Keratinocyte (primary cell): ENCODE measurements at regions not wholly inside any gene's neighbourhood (a gene's known extent, or its start where the extent isn't known, plus 50 kb on each side); places are given as distances from the start of the nearest gene placed in this dataset.

Experiments used
- DNase-seq: peaks from one replicate; pipeline ENCODE4 v3.0.0-alpha.2; 2011; ENCODE audit warnings: low read depth, missing footprints, low spot score
- FAIRE-seq: peaks from 2 replicates; lab custom pipeline; 2011; peaks lifted over from hg19 to GRCh38; lab: Jason Lieb, UNC
- H2AFZ ChIP-seq: 2 replicates; pipeline ENCODE4 v1.6.0; 2012; ENCODE audit warnings: low read length, control low read depth, inconsistent platforms; ENCODE audit not compliant: control insufficient read depth
- H3K27ac ChIP-seq: 2 replicates; pipeline ENCODE4 v1.5.1; 2011; ENCODE audit warnings: low read length; ENCODE audit not compliant: control insufficient read depth, insufficient read depth
- H3K27me3 ChIP-seq: 3 replicates; pipeline ENCODE4 v1.6.0; 2011; ENCODE audit warnings: low read length; ENCODE audit not compliant: control insufficient read depth, insufficient read depth; ENCODE audit errors: extremely low read depth
- H3K36me3 ChIP-seq, 2 experiments: 2 replicates in 1 of 2; 3 replicates in 1 of 2; pipeline ENCODE4 v1.5.1; 2011; ENCODE audit warnings: low read length in 2 of 2, mild to moderate bottlenecking in 1 of 2; ENCODE audit not compliant: control insufficient read depth in 2 of 2, insufficient read depth in 2 of 2; ENCODE audit errors: extremely low read depth in 1 of 2
- H3K4me1 ChIP-seq: 3 replicates; pipeline ENCODE4 v1.5.1; 2011; ENCODE audit warnings: low read length; ENCODE audit not compliant: control insufficient read depth, insufficient read depth; ENCODE audit errors: extremely low read depth
- H3K4me2 ChIP-seq: 3 replicates; pipeline ENCODE4 v1.6.0; 2011; ENCODE audit warnings: low read depth, low read length; ENCODE audit not compliant: control insufficient read depth, insufficient read depth; ENCODE audit errors: extremely low read depth
- H3K4me3 ChIP-seq, 3 experiments: fragments of 200-600 bp in 1 of 3; sonication (generic) in 1 of 3; 2 replicates in 2 of 3; 3 replicates in 1 of 3; pipeline ENCODE4 v1.5.1; 2011 to 2016; ENCODE audit warnings: low read length in 3 of 3, mild to moderate bottlenecking in 3 of 3, control low read depth in 2 of 3, inconsistent platforms in 1 of 3, low read depth in 1 of 3, mixed read lengths in 1 of 3, mixed run types in 1 of 3, moderate library complexity in 1 of 3; ENCODE audit not compliant: control insufficient read depth in 2 of 3, insufficient read depth in 2 of 3; ENCODE audit errors: extremely low read depth in 1 of 3
- H3K79me2 ChIP-seq: 2 replicates; pipeline ENCODE4 v1.6.0; 2012; ENCODE audit warnings: low read length; ENCODE audit not compliant: control insufficient read depth, insufficient read depth
- H3K9ac ChIP-seq: 3 replicates; pipeline ENCODE4 v1.6.0; 2011; ENCODE audit warnings: low read length; ENCODE audit not compliant: control insufficient read depth, insufficient read depth; ENCODE audit errors: extremely low read depth
- H3K9me1 ChIP-seq: 3 replicates; pipeline ENCODE4 v1.6.0; 2011; ENCODE audit warnings: low read length; ENCODE audit not compliant: control insufficient read depth, insufficient read depth; ENCODE audit errors: extremely low read depth
- H3K9me3 ChIP-seq: 2 replicates; pipeline ENCODE4 v1.5.1; 2012; ENCODE audit warnings: low read depth, low read length; ENCODE audit not compliant: control insufficient read depth
- H4K20me1 ChIP-seq: 3 replicates; pipeline ENCODE4 v1.6.0; 2011; ENCODE audit warnings: low read length; ENCODE audit not compliant: control insufficient read depth, insufficient read depth; ENCODE audit errors: extremely low read depth
- CTCF ChIP-seq, 3 experiments: IDR thresholded peaks in 1 of 3; conservative IDR thresholded peaks in 1 of 3; optimal IDR thresholded peaks in 1 of 3; 2 replicates in 2 of 3; 3 replicates in 1 of 3; pipeline versions ENCODE3 to v1.5.1; 2011; ENCODE audit warnings: low read length in 3 of 3, mild to moderate bottlenecking in 3 of 3, moderate library complexity in 2 of 3, control low read depth in 1 of 3, inconsistent platforms in 1 of 3; ENCODE audit not compliant: insufficient read depth in 2 of 3; ENCODE audit errors: extremely low read depth in 1 of 3
- EZH2 ChIP-seq: IDR thresholded peaks from one replicate; pipeline ENCODE4 v1.6.1; 2012; ENCODE audit warnings: inconsistent platforms, mild to moderate bottlenecking, low read length, moderate library complexity
- dilution Hi-C: fragments of 300-500 bp; cut with MboI; formaldehyde crosslinking; loops from one replicate; pipeline ENCODE4 v1.7.0; 2020; ENCODE audit warnings: low sequenced_read_pairs; ENCODE audit not compliant: extremely low pct_ligation_motif_present

GRCh38 chr3:5304188-5304587, 116.7 kb downstream of the EDEM1 start:
- Histone ChIP-seq H3K9me1 (no peaks in the 10 kb centered on the region), H3K27me3 (no peaks in the 10 kb centered on the region), H3K79me2 (no peaks in the 10 kb centered on the region), H2AFZ (no peak overlapping the region), H3K27ac (no peak overlapping the region), H3K36me3 (no peaks in the 10 kb centered on the region), H3K4me1 (no peaks in the 10 kb centered on the region), H3K4me2 (no peak overlapping the region), H4K20me1 (no peaks in the 10 kb centered on the region), H3K9me3 (no peaks in the 10 kb centered on the region), H3K4me3 (no peak overlapping the region), H3K9ac (no peak overlapping the region)
- no peak for TF ChIP-seq EZH2
- TF ChIP-seq CTCF (optimal IDR thresholded peaks at IDR 0.05 in 1 of 3, IDR thresholded peaks at IDR 0.05 in 1 of 3, conservative IDR thresholded peaks at IDR 0.05 in 1 of 3; ENCODE audit: extremely low read depth in 1 of 3, insufficient read depth in 2 of 3, low read length in 3 of 3), result no peak
- dilution Hi-C loops, result no loop called here
- FAIRE-seq (no peak), DNase-seq (no peak)

- no peaks in the 10 kb centered on the region for H3K27me3 ChIP-seq
- FAIRE-seq (peak; percentile 46), DNase-seq (no peak)
- H3K4me3 ChIP-seq, result no peak overlapping the region
- no peaks in the 10 kb centered on the region for H3K79me2 ChIP-seq
- H3K4me1 ChIP-seq, result no peaks in the 10 kb centered on the region
- H3K9me1 ChIP-seq, result no peaks in the 10 kb centered on the region
- no peak overlapping the region for H3K4me2 ChIP-seq
- no peaks in the 10 kb centered on the region for H3K9me3 ChIP-seq
- no peaks in the 10 kb centered on the region for H3K36me3 ChIP-seq
- no peak overlapping the region for H3K9ac ChIP-seq
- peak; percentile 64 to 81 (median 79) for TF ChIP-seq CTCF (optimal IDR thresholded peaks at IDR 0.05 in 1 of 3, IDR thresholded peaks at IDR 0.05 in 1 of 3, conservative IDR thresholded peaks at IDR 0.05 in 1 of 3; ENCODE audit: extremely low read depth in 1 of 3, insufficient read depth in 2 of 3, low read length in 3 of 3)
- TF ChIP-seq EZH2, result no peak
- no peak overlapping the region for H2AFZ ChIP-seq
- no peak overlapping the region for H3K27ac ChIP-seq
- dilution Hi-C loops, result no loop called here
- no peaks in the 10 kb centered on the region for H4K20me1 ChIP-seq
These were observed 117.5 kb downstream of the EDEM1 start for GRCh38 chr3:5304789-5305683.
